ENCODE measurements at regions not wholly inside any gene's neighbourhood (a gene's known extent, or its start where the extent isn't known, plus 50 kb on each side); places are given as distances from the start of the nearest gene placed in this dataset.

DNA sequence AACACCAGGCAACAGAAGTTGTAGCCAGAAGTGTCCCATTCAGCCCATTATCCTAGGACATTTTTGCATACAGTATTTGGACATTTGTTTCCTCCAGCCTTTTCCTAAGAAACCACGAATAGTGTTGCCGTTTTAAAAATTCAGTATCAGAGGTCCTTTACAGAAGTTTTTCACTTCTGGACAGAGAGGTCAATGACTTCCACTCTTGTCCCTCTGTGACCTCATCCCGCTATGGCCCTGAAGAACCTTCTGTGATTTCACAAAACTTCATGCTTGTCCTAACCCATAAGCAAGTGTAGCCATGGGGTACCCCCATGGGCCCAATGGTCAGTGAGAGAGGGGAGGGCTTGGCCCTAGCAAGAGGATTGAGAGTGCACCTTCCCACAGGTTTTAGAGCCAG lies 364.8 kb downstream of the TNS3 start:
- TF ChIP-seq, protein P1, sequence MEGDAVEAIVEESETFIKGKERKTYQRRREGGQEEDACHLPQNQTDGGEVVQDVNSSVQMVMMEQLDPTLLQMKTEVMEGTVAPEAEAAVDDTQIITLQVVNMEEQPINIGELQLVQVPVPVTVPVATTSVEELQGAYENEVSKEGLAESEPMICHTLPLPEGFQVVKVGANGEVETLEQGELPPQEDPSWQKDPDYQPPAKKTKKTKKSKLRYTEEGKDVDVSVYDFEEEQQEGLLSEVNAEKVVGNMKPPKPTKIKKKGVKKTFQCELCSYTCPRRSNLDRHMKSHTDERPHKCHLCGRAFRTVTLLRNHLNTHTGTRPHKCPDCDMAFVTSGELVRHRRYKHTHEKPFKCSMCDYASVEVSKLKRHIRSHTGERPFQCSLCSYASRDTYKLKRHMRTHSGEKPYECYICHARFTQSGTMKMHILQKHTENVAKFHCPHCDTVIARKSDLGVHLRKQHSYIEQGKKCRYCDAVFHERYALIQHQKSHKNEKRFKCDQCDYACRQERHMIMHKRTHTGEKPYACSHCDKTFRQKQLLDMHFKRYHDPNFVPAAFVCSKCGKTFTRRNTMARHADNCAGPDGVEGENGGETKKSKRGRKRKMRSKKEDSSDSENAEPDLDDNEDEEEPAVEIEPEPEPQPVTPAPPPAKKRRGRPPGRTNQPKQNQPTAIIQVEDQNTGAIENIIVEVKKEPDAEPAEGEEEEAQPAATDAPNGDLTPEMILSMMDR (IDR thresholded peaks at IDR 0.05 in 2 of 3, conservative IDR thresholded peaks at IDR 0.05 in 1 of 3; ENCODE audit: borderline replicate concordance in 1 of 3, insufficient read depth in 1 of 3, low read depth in 2 of 3, low read length in 2 of 3) = no peak
- TF ChIP-seq POLR2AphosphoS5 (IDR thresholded peaks at IDR 0.05; ENCODE audit: low read depth, low read length) (no peak), EGR1 (IDR thresholded peaks at IDR 0.05; ENCODE audit: low read depth) (no peak), CEBPB (IDR thresholded peaks at IDR 0.05; ENCODE audit: low read depth) (no peak), POLR2A (IDR thresholded peaks at IDR 0.05; ENCODE audit: borderline replicate concordance, extremely low read depth, insufficient read depth, insufficient read length) (no peak), ZNF274 (IDR thresholded peaks at IDR 0.05; ENCODE audit: low read depth, low read length) (no peak), EZH2phosphoT487 (IDR thresholded peaks at IDR 0.05; ENCODE audit: borderline replicate concordance) (no peak), YY1 (IDR thresholded peaks at IDR 0.05; ENCODE audit: extremely low read depth, insufficient replicate concordance, low read depth, low read length) (no peak)
- TF ChIP-seq, protein P2, sequence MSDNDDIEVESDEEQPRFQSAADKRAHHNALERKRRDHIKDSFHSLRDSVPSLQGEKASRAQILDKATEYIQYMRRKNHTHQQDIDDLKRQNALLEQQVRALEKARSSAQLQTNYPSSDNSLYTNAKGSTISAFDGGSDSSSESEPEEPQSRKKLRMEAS (IDR thresholded peaks at IDR 0.05) = no peak
- TF ChIP-seq, protein P3, sequence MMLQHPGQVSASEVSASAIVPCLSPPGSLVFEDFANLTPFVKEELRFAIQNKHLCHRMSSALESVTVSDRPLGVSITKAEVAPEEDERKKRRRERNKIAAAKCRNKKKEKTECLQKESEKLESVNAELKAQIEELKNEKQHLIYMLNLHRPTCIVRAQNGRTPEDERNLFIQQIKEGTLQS (IDR thresholded peaks at IDR 0.05) = no peak
